ENCODE measurements at regions not wholly inside any gene's neighbourhood (a gene's known extent, or its start where the extent isn't known, plus 50 kb on each side); places are given as distances from the start of the nearest gene placed in this dataset.
"Not testable (repeated sequence)": the region's sequence is repeated elsewhere in the genome, so short reads cannot be mapped to it uniquely, and the experiment has no call there.

DNA sequence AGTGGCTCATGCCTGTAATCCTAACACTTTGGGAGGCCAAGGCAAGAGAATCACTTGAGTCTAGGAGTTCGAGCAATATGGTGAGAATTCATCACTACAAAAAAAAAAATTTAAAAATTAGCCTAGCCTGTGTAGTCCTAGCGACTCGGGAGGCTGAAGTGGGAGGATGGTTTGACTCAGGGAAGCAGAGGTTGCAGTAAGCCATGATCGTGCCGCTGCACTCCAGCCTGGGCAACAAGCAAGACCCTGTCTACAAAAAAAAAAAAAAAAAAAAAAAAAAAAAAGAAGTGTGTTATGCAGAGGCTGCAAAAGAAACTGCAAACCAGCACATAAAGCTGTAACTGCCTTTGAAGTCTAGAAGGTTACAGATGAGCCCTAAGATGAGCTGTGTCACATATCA, 116.9 kb upstream of the SLC1A3 start:
- no peak for DNase-seq

DNA sequence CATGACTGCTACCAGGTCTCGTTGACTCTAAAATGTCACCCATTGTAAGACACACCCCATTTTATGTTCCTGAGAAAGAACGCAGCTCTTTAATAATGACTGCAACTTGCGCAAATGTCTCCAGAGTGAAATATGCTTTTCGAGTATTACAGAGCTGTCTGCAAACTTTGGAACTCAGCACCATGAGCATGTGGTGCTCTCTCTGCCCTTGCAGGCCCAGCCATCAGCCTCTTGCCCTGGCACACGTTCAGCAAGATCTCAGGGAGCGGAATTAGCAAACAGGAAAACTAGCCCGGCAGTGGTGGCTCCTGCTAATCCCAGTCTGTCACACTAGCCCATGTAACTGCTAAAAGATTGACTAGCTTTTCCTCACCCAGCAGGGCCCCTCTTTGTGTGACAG, 114.5 kb upstream of the SLC1A3 start:
- DNase-seq, result no peak

DNA sequence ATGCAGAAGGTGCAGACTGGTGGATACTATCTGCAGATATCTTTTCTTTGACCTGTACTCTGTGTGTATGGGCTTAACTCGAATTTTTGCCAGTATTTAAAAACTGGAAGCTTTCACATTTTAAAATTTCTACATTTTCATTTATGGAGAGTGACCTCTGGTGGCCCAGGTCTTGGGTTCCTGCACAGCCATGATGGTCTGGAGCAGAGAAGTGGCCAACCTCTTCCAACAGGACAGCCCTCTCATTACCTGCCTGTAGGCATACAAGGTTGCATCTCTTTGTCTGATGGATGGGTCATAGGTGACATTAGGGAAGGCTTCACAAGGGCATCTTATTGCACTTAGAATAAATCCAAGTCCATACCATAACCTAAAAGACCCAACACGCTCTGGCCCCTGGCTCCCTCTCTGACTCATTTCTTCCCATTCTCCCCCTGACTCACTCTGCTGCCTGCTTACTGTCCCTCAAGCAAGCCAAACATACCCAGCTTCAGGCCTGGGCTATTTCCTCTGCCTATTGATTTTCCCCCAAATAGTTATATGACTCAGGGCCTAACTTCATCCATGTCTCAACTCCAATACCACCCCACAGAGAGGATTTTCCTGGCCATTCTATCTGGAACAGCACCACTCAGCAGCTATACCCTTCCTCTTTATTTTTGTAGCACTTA, 113.3 kb upstream of the SLC1A3 start:
- DNase-seq, result no peak

DNA sequence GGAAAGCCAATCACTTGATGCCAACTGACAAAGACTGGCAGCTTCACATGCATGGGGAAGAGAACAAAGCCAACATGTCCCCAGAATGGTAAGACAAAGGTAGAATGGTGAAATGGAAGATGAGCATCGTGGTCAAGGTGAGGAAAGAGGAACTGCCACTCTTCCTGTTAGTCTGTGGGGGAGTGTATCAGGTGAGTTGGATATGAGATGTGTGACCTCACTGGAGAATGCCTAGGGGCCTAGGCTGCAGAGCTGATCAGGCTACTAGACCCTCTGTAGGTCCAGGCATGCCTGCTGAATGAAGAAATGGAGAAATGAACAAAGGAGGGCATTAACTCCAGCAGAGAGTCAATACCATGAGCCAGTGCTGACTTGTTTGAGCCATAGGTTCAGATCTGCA, 112.4 kb upstream of the SLC1A3 start:
- no peak for DNase-seq

DNA sequence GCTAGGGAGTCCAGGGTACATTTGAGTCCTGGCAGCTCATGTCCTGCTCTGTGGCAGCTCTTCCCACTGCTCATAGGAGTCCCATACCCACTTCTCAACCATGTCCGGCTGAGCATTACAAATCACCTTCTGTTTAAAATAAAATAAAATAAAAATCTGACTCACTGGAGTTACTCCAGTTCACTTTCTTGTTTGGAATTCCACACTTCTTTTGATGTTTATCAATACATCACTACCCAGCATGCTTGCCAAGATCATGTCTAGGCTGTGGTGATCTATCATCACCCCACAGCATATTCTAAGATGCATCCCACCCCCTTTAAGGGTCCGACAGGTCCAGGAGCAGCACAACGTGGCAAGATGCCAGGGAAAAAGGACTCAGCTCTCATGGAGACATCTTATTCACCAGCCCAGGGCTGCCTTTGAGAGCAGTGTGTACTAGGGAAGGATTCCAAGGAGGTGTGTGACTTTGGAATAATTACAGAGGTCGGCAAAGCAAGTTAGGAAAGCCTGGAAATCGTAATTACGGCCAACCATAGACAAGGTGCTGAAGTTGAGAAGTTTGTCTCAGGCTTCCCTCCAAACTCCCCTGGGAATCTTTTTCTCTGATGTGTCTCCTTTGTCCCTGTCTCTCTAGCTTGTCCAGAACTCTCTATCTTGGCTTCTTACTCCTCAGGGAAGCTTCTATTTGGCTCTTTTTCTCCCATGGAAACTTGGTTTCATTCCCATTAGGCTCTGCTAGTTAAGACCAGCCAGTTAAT, 111.4 kb upstream of the SLC1A3 start:
- no peak for DNase-seq

DNA sequence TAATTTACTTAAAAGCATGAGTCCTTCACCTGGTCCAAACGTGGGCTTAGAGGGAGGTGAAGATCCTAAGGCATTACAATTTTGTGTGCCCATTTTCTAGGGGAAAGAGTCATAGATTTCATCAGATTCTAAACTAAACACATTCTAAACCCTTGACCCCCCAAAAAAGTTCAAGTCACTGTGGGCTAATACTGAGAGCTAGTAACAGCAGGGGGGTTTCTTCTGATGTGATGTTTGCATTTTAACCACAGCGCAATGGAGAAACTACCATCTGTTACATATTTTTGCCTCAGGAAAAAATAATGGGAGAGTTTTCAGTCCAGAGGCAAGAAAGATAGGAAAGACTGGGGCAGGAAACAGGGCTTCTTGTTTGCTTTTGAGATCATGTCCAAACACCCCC, 110.8 kb upstream of the SLC1A3 start:
- peak; percentile 83 for DNase-seq

DNA sequence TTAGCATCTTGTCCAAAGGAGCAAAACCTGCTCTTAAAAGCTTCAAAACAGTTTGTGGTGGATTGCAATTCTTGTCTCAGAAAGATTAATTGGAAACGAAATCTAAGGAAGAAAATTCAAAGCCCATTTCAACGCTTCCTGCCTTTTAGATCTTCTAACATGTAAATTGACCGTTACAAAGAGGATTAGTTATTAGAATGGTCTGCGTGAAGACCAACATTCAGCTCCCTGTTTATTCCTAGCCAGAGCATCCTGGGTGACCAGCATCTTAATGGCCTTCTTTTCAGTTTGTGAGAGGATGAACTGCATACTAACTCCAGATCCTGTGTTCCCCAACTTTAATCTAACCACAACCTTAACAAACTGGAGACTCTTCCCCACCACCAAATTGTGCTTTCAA, 109.9 kb upstream of the SLC1A3 start:
- no peak for DNase-seq

DNA sequence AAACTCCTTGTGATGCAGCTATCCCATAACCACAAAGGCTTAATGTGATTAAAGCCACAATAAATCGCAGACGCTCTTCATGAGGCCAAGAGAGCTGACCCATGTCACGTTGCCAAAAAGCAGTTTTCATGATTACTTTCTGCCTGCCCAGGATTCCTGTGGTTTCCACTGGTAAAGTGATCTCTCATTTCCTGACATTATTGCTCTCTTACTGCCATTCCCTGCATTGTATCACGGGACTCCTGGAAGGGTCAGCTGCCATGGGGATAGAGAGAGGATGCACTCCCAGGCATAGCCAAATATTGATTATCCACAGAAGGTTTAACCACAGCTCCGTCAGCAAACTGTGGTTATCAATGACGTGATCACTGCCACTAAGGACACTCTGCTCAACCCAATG, 103.8 kb upstream of the SLC1A3 start:
- DNase-seq, result no peak

DNA sequence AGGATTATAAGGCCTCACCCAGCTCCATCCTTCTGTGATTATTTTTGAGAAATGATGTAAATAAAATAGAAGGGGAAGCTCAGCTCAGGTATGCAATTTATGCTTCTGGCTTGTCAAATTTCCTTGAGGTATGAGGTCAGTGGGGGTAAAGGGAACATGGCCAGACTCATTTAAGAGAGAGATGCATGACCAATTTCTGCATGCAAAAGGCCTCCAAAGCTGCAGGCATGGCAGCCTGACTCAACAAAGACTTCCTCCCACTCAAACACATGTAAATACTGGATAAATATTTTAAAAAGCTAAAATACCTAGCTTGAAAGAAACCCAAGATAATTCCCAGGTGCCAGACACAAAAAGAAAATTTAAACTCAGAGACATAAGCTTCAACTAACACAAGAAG, 101.4 kb upstream of the SLC1A3 start:
- no peak for DNase-seq

DNA sequence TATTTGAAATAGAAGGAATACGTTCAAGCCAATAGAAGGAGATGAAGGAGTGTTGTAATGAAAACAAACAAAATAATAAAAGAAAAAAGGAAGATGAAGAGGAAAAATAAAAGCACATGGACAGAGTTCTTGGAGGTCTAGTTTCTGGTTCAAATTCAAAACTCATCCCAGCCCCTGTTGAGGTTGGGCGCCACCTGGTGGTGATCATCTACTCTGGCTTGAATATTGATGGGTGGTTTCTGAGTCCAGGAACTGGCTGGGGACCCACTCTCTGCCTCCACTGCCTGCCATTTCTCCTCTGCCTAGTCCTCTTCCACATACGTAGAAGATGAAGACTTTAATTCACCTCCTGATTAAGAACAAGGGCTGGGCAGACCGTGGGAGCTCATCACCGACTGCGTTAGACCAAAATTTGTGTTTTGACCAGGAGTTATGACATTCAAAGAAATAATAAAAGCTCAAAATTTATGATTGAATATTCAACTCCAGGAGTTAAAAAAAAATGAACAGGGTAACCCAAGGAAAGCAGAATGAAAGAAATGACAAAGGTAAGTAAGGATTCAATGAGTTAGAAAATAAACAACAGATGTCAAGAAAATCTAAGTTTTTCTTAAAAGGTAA, 99.0 kb upstream of the SLC1A3 start:
- peak; percentile 44 for DNase-seq

DNA sequence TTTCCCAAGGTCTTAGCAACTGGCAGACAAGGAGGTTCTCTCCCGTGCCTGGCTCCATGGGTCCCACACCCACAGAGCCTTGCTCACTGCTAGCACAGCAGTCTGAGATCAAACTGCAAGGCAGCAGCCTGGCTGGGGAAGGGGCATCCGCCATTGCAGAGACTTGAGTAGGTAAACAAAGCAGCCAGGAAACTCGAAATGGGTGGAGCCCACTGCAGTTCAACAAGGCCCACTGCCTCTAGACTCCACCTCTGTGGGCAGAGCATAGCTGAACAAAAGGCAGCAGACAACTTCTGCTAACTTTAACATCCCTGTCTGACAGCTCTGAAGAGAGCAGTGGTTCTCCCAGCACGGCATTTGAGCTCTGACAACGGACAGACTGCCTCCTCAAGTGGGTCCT, 98.1 kb upstream of the SLC1A3 start:
- not testable (repeated sequence) for DNase-seq

DNA sequence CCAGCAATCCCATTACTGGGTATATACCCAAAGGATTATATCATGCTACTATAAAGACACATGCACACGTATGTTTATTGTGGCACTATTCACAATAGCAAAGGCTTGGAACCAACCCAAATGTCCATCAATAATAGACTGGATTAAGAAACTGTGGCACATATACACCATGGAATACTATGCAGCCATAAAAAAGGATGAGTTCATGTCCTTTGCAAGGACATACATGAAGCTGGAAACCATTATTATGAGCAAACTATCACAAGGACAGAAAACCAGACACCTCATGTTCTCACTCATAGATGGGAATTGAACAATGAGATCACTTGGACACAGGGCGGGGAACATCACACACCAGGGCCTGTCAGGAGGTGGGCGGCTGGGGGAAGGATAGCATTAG, 92.8 kb upstream of the SLC1A3 start:
- DNase-seq, result not testable (repeated sequence)

DNA sequence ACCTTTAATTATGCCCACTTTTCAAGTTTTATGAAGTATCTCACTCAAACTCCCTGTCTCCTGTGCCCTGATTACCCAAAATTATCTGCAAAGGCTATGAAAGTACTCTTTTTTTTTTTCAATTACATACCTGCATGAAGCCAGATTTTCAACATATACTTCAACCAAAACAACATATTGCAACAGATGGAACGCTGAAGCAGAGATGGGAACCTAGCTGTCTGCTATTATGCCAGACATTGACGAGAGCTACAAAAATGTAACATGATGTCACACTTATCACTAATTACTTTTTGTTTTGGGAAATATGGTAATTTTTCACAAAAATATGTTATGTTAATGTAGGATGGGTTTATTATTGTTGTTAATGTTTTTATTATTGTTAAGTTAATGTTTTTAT, 86.5 kb upstream of the SLC1A3 start:
- no peak for DNase-seq

DNA sequence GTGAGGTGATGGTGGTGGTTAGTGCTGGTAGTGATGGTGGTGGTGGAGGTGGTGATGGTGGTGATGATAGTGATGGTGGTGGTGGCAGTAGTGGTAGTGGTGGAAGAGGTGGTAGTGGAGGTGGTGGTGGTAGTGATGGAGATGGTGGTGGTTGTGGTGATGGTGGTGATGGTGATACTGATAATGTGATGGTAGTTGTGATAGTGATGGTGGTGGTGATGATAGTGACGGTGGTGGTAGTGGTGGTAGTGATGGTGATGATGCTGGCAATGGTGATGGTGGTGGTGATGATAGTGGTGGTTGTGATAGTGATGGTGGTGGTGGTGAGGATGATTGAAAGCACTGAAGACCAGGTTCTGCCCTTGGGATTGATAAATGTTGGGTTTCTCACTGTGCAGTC, 85.2 kb upstream of the SLC1A3 start:
- DNase-seq, result no peak

DNA sequence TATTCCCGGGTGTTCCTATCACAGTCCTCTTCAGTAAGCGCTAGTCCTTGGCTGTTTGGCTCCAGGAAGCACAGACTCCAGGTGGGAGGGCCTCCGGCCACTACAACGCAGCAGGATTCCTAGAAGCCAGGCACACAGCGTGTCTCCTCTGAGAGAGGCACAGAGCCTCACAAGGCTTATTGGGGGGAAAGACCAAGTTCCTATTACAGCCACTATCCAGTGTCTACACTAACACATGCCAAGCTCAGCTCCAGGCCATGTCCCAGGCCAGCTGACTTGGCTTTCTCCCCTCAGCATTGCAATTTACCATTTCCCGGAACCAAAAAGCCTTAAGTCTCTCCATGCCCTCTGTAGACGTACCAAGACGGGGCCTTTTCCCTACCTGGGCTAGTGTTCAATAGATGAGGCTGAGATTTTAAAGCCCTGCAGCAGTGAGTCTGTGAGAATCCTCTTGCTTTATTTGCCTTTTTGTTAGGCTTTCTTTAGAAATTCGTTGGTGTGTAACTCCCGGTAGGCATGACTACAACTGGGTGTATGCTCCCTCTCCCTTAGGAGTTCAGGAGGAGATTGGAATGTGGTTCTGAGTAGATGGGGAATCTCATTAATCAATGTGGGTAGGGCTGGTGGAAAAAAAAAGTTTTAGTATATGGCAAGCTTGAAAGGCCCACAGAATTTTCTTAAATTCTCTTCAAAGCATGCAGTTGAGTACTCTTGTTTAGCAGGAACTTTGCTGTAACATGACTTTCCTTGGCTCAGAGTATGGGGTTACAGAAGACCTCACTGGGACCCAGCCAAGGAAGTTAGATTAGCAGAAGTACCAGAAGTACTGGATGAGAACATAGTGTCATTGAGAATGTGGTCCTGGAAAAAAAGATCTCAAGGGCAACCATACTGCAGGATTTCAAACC, 84.3 kb upstream of the SLC1A3 start:
- no peak for DNase-seq

DNA sequence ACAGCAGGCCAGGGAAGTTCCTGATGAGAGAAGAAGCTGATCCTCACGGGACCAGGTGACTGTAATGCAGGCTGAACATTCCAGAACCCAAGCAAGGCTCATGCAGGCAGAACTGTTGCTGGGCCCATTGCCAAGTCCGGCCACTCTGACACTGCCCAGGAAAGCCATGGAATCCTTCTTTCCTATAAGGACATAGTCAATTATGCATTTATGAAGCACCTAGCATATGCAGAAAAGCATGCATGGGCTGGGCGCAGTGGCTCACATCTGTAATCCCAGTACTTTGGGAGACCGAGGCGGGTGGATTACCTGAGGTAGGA, 83.7 kb upstream of the SLC1A3 start:
- no peak for DNase-seq

DNA sequence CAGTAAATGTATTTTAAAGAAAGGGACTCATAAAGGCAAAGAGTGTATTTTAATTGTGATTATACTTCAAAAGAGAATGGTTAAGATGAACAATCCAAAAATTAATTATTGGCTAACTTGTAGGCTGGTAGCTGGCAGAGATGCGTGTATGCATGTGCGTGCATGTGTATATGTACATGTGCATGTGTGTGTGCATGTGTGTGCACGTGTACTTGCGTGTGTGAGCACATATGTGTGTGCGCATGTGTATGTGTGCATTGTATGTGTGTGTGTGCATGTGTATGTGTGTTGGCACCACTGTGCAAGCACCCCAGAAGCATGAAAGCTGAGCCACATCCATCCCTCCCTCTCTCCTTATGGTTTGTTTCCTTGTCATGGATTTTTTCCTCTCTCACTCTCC, 83.0 kb upstream of the SLC1A3 start:
- DNase-seq, result no peak

DNA sequence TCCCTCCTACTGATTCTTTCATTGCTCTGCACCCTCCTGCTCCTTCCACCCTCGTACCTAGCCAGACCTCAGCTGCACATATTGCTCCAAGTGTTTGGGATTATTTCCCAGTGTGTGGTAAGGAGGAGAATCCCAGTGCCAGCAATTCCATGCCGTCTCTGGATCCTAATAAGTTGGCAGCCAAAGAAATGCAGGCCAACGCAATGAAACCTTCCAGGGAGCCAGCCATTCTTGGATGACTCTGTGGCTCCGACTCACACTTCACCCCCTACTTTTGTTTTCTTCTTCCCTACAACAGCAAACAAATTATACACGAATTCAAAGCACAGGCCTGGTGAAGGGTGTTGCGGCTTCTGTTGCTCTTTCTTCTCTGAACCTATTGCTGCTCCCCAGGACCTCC, 82.5 kb upstream of the SLC1A3 start:
- no peak for DNase-seq

DNA sequence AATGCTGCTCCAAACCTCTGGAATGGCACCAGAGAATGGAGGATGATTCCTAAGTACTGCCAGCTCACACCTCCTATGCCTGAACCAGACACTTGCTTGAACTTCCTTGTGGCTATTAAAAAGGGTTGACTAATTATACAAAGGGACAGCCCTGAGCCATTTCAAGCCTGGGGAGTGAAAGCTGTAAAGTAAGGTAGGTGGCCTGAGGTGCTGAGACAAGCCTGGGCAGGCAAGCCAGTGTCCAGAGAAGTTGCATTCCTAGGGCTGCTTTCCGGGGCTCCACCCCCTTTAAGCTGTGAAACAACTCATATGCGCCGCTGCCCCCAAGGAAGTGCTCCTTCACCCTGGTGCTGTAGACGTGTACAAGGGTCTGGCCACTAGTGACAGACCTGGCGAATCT, 79.9 kb upstream of the SLC1A3 start:
- no peak for DNase-seq

DNA sequence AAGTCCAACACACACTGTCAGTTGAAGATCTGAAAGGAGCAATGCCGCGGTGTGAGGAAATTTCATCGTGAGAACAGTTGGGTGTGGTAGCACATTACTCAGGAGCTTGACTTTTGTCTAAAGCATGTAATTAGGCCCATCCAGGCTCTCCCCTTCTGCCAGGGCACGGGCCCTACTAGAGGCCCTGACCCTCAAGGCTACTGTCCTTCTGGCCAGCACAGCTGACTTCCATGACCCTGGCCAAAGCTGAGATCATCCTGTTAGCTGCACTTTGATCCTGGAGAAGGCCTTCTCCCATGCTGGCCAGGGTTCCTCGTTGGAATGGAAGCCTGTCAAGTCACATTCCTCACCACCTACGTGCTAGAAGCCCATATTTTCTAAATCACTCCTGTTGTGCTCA, 77.8 kb upstream of the SLC1A3 start:
- DNase-seq, result no peak

DNA sequence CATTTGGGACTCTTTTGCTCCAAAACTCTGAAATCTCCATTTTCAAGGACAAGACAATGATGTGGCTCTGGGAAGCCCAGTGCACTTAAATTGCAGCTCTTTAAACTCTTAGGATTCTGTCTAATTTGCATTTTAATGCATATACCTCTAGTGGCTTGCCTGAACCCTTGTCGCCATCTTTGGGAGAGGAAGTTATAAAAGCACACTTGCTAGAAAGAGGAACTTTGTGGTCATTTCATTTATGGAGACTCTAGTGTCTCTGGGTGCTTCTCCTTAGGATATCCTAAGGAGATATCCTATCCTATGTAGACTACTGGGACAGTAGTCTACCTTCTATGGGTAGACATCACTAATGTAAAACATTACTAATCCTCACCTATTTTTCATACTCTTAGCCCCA, 77.3 kb upstream of the SLC1A3 start:
- DNase-seq, result no peak

DNA sequence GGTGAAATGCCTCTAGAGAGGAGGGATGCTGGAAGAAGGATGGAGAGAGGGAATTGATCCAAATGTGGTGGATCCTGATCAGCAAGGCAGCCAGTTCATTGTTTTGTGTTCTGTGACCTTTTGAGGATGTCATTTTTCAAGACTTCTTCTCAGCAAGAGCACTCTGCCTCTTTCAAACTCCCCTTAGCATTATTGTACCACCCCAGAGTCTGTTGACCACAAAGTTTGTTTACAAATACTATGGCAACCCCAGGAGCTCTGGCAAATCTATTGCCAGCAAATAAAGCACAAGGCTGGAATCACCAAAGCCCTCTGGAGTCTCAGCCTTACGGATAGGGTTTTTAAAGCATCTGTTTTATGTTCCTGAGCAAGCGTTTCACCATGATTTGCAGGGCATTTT, 76.2 kb upstream of the SLC1A3 start:
- no peak for DNase-seq

DNA sequence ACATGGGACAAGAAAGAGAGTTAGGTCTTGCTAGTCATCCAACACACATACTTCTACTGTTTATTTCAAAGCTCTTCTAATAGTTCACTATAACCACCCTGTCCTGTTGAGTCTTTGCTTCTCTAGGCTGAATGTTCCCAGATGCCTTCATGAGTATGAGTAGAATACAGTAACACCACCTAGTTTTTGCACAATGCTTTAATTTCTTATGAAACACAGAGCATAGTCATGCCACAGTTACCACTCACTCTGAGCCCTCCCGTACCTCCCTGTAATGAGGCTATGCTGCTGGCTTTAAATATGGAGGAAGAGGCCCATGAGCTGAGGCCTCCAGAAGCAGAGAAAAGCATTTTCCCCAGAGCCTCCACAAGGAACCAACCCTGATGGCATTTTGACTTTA, 75.0 kb upstream of the SLC1A3 start:
- DNase-seq, result no peak

DNA sequence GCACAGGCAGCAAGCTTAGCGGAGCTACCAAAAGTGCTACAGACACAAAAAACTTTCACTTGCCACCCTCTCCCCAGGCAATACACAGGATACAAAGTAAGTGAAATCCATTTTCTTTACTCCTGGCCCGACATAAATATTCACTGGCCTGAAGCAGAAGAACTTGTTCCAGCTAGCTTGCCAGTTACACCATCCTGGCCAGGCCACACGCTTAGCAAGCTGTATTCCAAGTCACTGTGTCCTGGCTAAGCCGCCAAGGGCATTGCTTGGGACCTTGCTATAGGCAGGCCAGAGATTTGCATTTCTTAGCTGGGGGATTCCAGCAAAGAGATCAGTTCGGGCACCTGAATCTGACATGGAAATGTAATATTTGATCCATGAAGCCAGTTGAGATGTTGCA, 71.0 kb upstream of the SLC1A3 start:
- DNase-seq, result no peak

Measured in DMS 273 treated with DMSO at 0.1 percent for 48 hours (cell line).